ENCODE measurements at regions not wholly inside any gene's neighbourhood (a gene's known extent, or its start where the extent isn't known, plus 50 kb on each side); places are given as distances from the start of the nearest gene placed in this dataset.
"Not testable (repeated sequence)": the region's sequence is repeated elsewhere in the genome, so short reads cannot be mapped to it uniquely, and the experiment has no call there.

DNA sequence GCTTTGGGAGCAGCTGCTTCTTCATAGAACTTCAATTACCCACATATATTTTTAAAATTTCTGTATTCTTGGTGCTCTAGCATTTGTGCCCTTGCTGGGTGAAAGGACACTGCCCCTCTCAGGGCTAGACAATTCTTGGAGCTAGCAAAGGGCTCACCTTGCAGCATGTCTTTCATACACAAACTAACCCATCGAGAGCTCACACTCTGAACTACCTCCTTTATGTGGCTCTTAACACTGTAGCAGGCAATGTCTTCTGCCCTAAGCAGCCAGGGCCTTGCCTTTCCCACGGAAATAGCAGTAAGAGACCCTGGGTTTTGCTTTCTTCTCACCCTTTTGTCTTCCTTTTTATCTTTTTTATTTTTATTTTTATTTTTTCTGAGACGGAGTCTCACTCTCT is 234.0 kb downstream of the ACTR3 start:
- Histone ChIP-seq H4K5ac (ENCODE audit: low read length) (no peak overlapping the region), H3K79me2 (ENCODE audit: control insufficient read depth, insufficient read depth, low read length) (no peaks in the 10 kb centered on the region), H2AK5ac (ENCODE audit: low read length) (no peak overlapping the region), H3K4ac (ENCODE audit: low read depth, low read length) (no peak overlapping the region), H4K8ac (ENCODE audit: low read depth, low read length) (no peak overlapping the region), H3K23ac (ENCODE audit: low read length) (no peak overlapping the region), H3K27ac (ENCODE audit: low read depth, low read length) (no peak overlapping the region), H3K9ac (ENCODE audit: low read length) (no peak overlapping the region), H3K27me3 (ENCODE audit: insufficient read depth, low read length, poor library complexity) (no peaks in the 10 kb centered on the region), H3K79me1 (ENCODE audit: low read length) (no peaks in the 10 kb centered on the region), H2BK120ac (ENCODE audit: low read depth, low read length) (no peak overlapping the region), H3K56ac (ENCODE audit: low read length) (no peak overlapping the region), H2BK5ac (ENCODE audit: low read length) (no peak overlapping the region), H3K4me3 (ENCODE audit: low read length) (no peak overlapping the region), H3K4me1 (ENCODE audit: control insufficient read depth, low read depth, low read length) (no peaks in the 10 kb centered on the region), H3K36me3 (ENCODE audit: control insufficient read depth, insufficient read depth, low read length) (no peaks in the 10 kb centered on the region), H3K18ac (ENCODE audit: low read length) (no peak overlapping the region), H2BK15ac (replicated peaks; ENCODE audit: low read depth) (no peak overlapping the region), H3K4me2 (ENCODE audit: low read length) (no peak overlapping the region)
- DNase-seq, result no peak
- no CpG with 5 or more reads among the region's 3 CpGs for WGBS (ENCODE audit: extremely low coverage, insufficient coverage, low lambda C conversion rate)

- Histone ChIP-seq H3K18ac (ENCODE audit: low read length) (no peak overlapping the region), H3K56ac (ENCODE audit: low read length) (no peak overlapping the region), H3K4me2 (ENCODE audit: low read length) (no peak overlapping the region), H3K79me2 (ENCODE audit: control insufficient read depth, insufficient read depth, low read length) (no peaks in the 10 kb centered on the region), H4K5ac (ENCODE audit: low read length) (no peak overlapping the region), H3K4ac (ENCODE audit: low read depth, low read length) (no peak overlapping the region), H2BK5ac (ENCODE audit: low read length) (no peak overlapping the region), H3K9ac (ENCODE audit: low read length) (no peak overlapping the region), H3K27ac (ENCODE audit: low read depth, low read length) (no peak overlapping the region), H3K79me1 (ENCODE audit: low read length) (no peaks in the 10 kb centered on the region), H2BK120ac (ENCODE audit: low read depth, low read length) (no peak overlapping the region), H3K23ac (ENCODE audit: low read length) (no peak overlapping the region), H3K4me1 (ENCODE audit: control insufficient read depth, low read depth, low read length) (no peaks in the 10 kb centered on the region), H2AK5ac (ENCODE audit: low read length) (no peak overlapping the region), H2BK15ac (replicated peaks; ENCODE audit: low read depth) (no peak overlapping the region), H3K27me3 (ENCODE audit: insufficient read depth, low read length, poor library complexity) (no peaks in the 10 kb centered on the region), H4K8ac (ENCODE audit: low read depth, low read length) (no peak overlapping the region), H3K4me3 (ENCODE audit: low read length) (no peak overlapping the region), H3K36me3 (ENCODE audit: control insufficient read depth, insufficient read depth, low read length) (no peaks in the 10 kb centered on the region)
- DNase-seq, result peak; percentile 9
- WGBS (ENCODE audit: extremely low coverage, insufficient coverage, low lambda C conversion rate), result no CpG with 5 or more reads among the region's 2 CpGs
Observed at GRCh38 chr2:114127372-114127771, 237.5 kb downstream of the ACTR3 start.

DNA sequence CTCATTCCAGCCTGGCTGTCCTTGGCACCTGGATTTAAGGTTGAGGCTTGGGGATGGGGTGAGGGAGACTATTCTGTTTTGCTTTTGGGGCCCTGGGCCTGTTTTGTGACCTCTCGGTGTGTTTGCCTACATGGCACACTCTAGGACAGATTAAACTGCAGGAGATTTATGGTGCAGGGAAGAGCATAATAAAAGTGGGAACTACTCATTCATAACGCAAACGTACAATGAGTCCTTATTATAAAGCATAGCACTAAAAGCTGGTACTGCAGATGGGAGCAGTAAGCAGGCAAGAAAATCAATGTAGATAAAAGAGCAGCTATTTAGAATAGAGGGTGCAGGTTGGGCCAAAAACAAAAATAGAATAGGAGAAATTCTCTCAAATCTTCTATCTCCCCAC is 238.4 kb downstream of the ACTR3 start:
- Histone ChIP-seq H3K36me3 (ENCODE audit: control insufficient read depth, insufficient read depth, low read length) (no peaks in the 10 kb centered on the region), H3K79me1 (ENCODE audit: low read length) (no peaks in the 10 kb centered on the region), H3K4me2 (ENCODE audit: low read length) (no peak overlapping the region), H3K56ac (ENCODE audit: low read length) (no peak overlapping the region), H3K4me3 (ENCODE audit: low read length) (no peak overlapping the region), H2BK5ac (ENCODE audit: low read length) (no peak overlapping the region), H3K27me3 (ENCODE audit: insufficient read depth, low read length, poor library complexity) (no peaks in the 10 kb centered on the region), H3K23ac (ENCODE audit: low read length) (no peak overlapping the region), H2BK15ac (replicated peaks; ENCODE audit: low read depth) (no peak overlapping the region), H4K8ac (ENCODE audit: low read depth, low read length) (no peak overlapping the region), H3K4ac (ENCODE audit: low read depth, low read length) (no peak overlapping the region), H4K5ac (ENCODE audit: low read length) (no peak overlapping the region), H3K79me2 (ENCODE audit: control insufficient read depth, insufficient read depth, low read length) (no peaks in the 10 kb centered on the region), H2BK120ac (ENCODE audit: low read depth, low read length) (no peak overlapping the region), H3K27ac (ENCODE audit: low read depth, low read length) (no peak overlapping the region), H3K4me1 (ENCODE audit: control insufficient read depth, low read depth, low read length) (no peaks in the 10 kb centered on the region), H3K18ac (ENCODE audit: low read length) (no peak overlapping the region), H3K9ac (ENCODE audit: low read length) (no peak overlapping the region), H2AK5ac (ENCODE audit: low read length) (no peak overlapping the region)
- WGBS (ENCODE audit: extremely low coverage, insufficient coverage, low lambda C conversion rate), result no CpG with 5 or more reads among the region's 3 CpGs
- DNase-seq, result no peak

DNA sequence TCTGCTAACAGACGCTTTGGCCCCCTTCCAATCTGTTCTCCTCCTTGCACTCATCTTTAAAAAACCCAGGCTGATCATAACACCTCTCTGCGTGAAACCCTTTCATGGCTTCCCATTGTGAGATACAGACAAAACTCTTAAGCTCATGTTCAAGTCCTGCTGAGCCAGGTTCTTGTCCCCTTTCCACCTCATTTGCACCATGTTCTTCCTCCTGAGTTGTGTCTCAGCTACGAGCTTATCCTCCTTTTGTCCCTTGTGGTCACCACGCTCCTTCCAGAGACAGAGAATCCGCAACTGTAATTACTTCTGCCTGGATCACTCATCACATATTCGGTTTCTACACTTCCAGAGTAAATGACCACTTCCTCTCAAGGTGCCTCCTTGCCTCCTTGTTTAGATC is 238.8 kb downstream of the ACTR3 start:
- no CpG with 5 or more reads among the region's 6 CpGs for WGBS (ENCODE audit: extremely low coverage, insufficient coverage, low lambda C conversion rate)
- DNase-seq, result peak; percentile 77

DNA sequence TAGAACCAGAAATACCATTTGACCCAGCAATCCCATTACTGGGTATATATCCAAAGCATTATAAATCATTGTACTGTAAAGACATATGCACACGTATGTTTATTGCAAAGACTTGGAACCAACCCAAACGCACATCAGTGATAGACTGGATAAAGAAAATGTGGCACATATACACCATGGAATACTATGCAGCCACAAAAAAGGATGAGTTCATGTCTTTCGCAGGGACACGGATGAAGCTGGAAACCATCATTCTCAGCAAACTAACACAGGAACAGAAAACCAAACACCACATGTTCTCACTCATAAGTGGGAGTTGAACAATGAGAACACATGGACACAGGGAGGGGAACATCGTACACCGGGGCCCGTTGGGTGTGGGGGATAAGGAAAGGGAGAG is 242.2 kb downstream of the ACTR3 start:
- H3K4me3 ChIP-seq (ENCODE audit: low read length); DNase-seq; H2BK5ac ChIP-seq (ENCODE audit: low read length); H3K23ac ChIP-seq (ENCODE audit: low read length); H3K27me3 ChIP-seq (ENCODE audit: insufficient read depth, low read length, poor library complexity); H3K4me2 ChIP-seq (ENCODE audit: low read length); H3K18ac ChIP-seq (ENCODE audit: low read length); H3K56ac ChIP-seq (ENCODE audit: low read length); H3K27ac ChIP-seq (ENCODE audit: low read depth, low read length); H4K5ac ChIP-seq (ENCODE audit: low read length); H3K9ac ChIP-seq (ENCODE audit: low read length); H2AK5ac ChIP-seq (ENCODE audit: low read length); H3K4me1 ChIP-seq (ENCODE audit: control insufficient read depth, low read depth, low read length); H3K79me1 ChIP-seq (ENCODE audit: low read length); H2BK120ac ChIP-seq (ENCODE audit: low read depth, low read length); H4K8ac ChIP-seq (ENCODE audit: low read depth, low read length); H3K36me3 ChIP-seq (ENCODE audit: control insufficient read depth, insufficient read depth, low read length); H3K79me2 ChIP-seq (ENCODE audit: control insufficient read depth, insufficient read depth, low read length); H3K4ac ChIP-seq (ENCODE audit: low read depth, low read length); H2BK15ac ChIP-seq (replicated peaks; ENCODE audit: low read depth): not testable (repeated sequence)
- no CpG with 5 or more reads among the region's 7 CpGs for WGBS (ENCODE audit: extremely low coverage, insufficient coverage, low lambda C conversion rate)

More for the DNA sequence above, 238.8 kb downstream of the ACTR3 start:
- Histone ChIP-seq H3K36me3 (ENCODE audit: control insufficient read depth, insufficient read depth, low read length) (no peaks in the 10 kb centered on the region), H3K27ac (ENCODE audit: low read depth, low read length) (no peak overlapping the region), H2AK5ac (ENCODE audit: low read length) (no peak overlapping the region), H3K4ac (ENCODE audit: low read depth, low read length) (no peak overlapping the region), H3K4me1 (ENCODE audit: control insufficient read depth, low read depth, low read length) (no peaks in the 10 kb centered on the region), H2BK15ac (replicated peaks; ENCODE audit: low read depth) (no peak overlapping the region), H2BK120ac (ENCODE audit: low read depth, low read length) (no peak overlapping the region), H3K23ac (ENCODE audit: low read length) (no peak overlapping the region), H3K79me2 (ENCODE audit: control insufficient read depth, insufficient read depth, low read length) (no peaks in the 10 kb centered on the region), H4K8ac (ENCODE audit: low read depth, low read length) (no peak overlapping the region), H3K4me3 (ENCODE audit: low read length) (no peak overlapping the region), H4K5ac (ENCODE audit: low read length) (no peak overlapping the region), H3K9ac (ENCODE audit: low read length) (no peak overlapping the region), H3K4me2 (ENCODE audit: low read length) (no peak overlapping the region), H3K56ac (ENCODE audit: low read length) (no peak overlapping the region), H3K27me3 (ENCODE audit: insufficient read depth, low read length, poor library complexity) (no peaks in the 10 kb centered on the region), H3K79me1 (ENCODE audit: low read length) (no peaks in the 10 kb centered on the region), H3K18ac (ENCODE audit: low read length) (no peak overlapping the region), H2BK5ac (ENCODE audit: low read length) (no peak overlapping the region)

DNA sequence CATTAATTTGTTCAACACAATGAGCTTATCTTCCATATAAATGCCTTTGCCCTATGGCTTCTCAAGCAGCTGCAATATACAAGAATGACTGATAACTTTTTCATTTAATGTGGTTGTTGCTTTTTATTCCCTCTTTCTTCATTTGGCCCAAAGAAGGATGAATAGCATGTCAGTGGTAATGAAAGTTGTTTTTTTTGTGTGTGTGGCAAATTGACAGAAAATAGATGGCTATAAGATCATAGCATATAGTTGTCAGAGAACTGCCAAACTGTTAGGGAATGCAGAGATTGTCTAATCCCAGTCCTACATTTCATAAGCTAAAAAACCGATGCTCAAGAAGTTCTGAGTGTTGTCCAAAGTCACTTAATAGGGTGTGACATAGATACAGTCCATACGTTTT is 244.3 kb downstream of the ACTR3 start:
- Histone ChIP-seq H3K27ac (ENCODE audit: low read depth, low read length) (no peak overlapping the region), H3K4me3 (ENCODE audit: low read length) (no peak overlapping the region), H3K9ac (ENCODE audit: low read length) (no peak overlapping the region), H4K5ac (ENCODE audit: low read length) (no peak overlapping the region), H3K27me3 (ENCODE audit: insufficient read depth, low read length, poor library complexity) (no peaks in the 10 kb centered on the region), H4K8ac (ENCODE audit: low read depth, low read length) (no peak overlapping the region), H3K79me2 (ENCODE audit: control insufficient read depth, insufficient read depth, low read length) (no peaks in the 10 kb centered on the region), H3K79me1 (ENCODE audit: low read length) (no peaks in the 10 kb centered on the region), H3K23ac (ENCODE audit: low read length) (no peak overlapping the region), H3K56ac (ENCODE audit: low read length) (no peak overlapping the region), H2BK120ac (ENCODE audit: low read depth, low read length) (no peak overlapping the region), H3K36me3 (ENCODE audit: control insufficient read depth, insufficient read depth, low read length) (no peaks in the 10 kb centered on the region), H3K4me1 (ENCODE audit: control insufficient read depth, low read depth, low read length) (no peaks in the 10 kb centered on the region), H3K4ac (ENCODE audit: low read depth, low read length) (no peak overlapping the region), H3K18ac (ENCODE audit: low read length) (no peak overlapping the region), H3K4me2 (ENCODE audit: low read length) (no peak overlapping the region), H2BK15ac (replicated peaks; ENCODE audit: low read depth) (no peak overlapping the region), H2BK5ac (ENCODE audit: low read length) (no peak overlapping the region), H2AK5ac (ENCODE audit: low read length) (no peak overlapping the region)
- no CpG with 5 or more reads among the region's 2 CpGs for WGBS (ENCODE audit: extremely low coverage, insufficient coverage, low lambda C conversion rate)
- no peak for DNase-seq
